Urothelium cell line (cell line): ENCODE measurements at regions not wholly inside any gene's neighbourhood (a gene's known extent, or its start where the extent isn't known, plus 50 kb on each side); places are given as distances from the start of the nearest gene placed in this dataset.
"Not testable (repeated sequence)": the region's sequence is repeated elsewhere in the genome, so short reads cannot be mapped to it uniquely, and the experiment has no call there.

Experiments
- DNase-seq: peaks from one replicate; pipeline ENCODE4 v3.0.0; 2011; ENCODE audit warnings: low spot score, mixed read lengths
- FAIRE-seq: peaks from 2 replicates; lab custom pipeline; 2011; peaks lifted over from hg19 to GRCh38; lab: Jason Lieb, UNC

GRCh38 chr5:175347931-175348330 is 96.1 kb downstream of the DRD1 start:
- no peak for DNase-seq

GRCh38 chr5:175347027-175347426 is 97.0 kb downstream of the DRD1 start:
- no peak for FAIRE-seq
- DNase-seq, result no peak

More at GRCh38 chr5:175347931-175348330, 96.1 kb downstream of the DRD1 start:
- no peak for FAIRE-seq

GRCh38 chr5:175344331-175345195 is 99.4 kb downstream of the DRD1 start:
- DNase-seq (peak; percentile 81), FAIRE-seq (no peak)

- no peak for DNase-seq
- FAIRE-seq, result no peak
Observed at GRCh38 chr5:175343308-175343707, 100.7 kb downstream of the DRD1 start.

- peak; percentile 52 for FAIRE-seq
- DNase-seq, result no peak
Observed at GRCh38 chr5:175340180-175340579, 103.8 kb downstream of the DRD1 start.

- DNase-seq (no peak), FAIRE-seq (no peak)
Observed at GRCh38 chr5:175337680-175338079, 106.3 kb downstream of the DRD1 start.

GRCh38 chr5:175336781-175337180 is 107.2 kb downstream of the DRD1 start:
- FAIRE-seq (no peak), DNase-seq (no peak)

- no peak for DNase-seq
- FAIRE-seq, result no peak
Observed at GRCh38 chr5:175335691-175336090, 108.3 kb downstream of the DRD1 start.

- DNase-seq, result not testable (repeated sequence)
- FAIRE-seq, result peak; percentile 83
Observed at GRCh38 chr5:175331173-175332036, 112.6 kb downstream of the DRD1 start.

- DNase-seq (no peak), FAIRE-seq (no peak)
Observed at GRCh38 chr5:175329976-175330375, 114.0 kb downstream of the DRD1 start.

- DNase-seq (no peak), FAIRE-seq (no peak)
Observed at GRCh38 chr5:175328687-175329086, 115.3 kb downstream of the DRD1 start.

GRCh38 chr5:175328176-175328575 is 115.8 kb downstream of the DRD1 start:
- no peak for DNase-seq
- no peak for FAIRE-seq

GRCh38 chr5:175325681-175326080 is 118.3 kb downstream of the DRD1 start:
- DNase-seq (peak; percentile 58), FAIRE-seq (no peak)

- FAIRE-seq, result no peak
- DNase-seq, result peak; percentile 67
Observed at GRCh38 chr5:175321927-175322532, 122.0 kb downstream of the DRD1 start.

GRCh38 chr5:175319199-175319598 is 124.8 kb downstream of the DRD1 start:
- DNase-seq (no peak), FAIRE-seq (no peak)

- FAIRE-seq, result no peak
- DNase-seq, result no peak
Observed at GRCh38 chr5:175317872-175318271, 126.1 kb downstream of the DRD1 start.

GRCh38 chr5:175309218-175309810 is 134.7 kb downstream of the DRD1 start:
- DNase-seq (no peak), FAIRE-seq (no peak)

GRCh38 chr5:175308701-175309100 is 135.3 kb downstream of the DRD1 start:
- no peak for DNase-seq
- FAIRE-seq, result no peak

GRCh38 chr5:175306381-175306780 is 137.6 kb downstream of the DRD1 start:
- DNase-seq (no peak), FAIRE-seq (no peak)

- DNase-seq, result no peak
- FAIRE-seq, result no peak
Observed at GRCh38 chr5:175305251-175305650, 138.7 kb downstream of the DRD1 start.

GRCh38 chr5:175290379-175290778 is 153.6 kb downstream of the DRD1 start:
- no peak for DNase-seq
- no peak for FAIRE-seq
